Fibroblast of skin of back (primary cell): ENCODE measurements at regions not wholly inside any gene's neighbourhood (a gene's known extent, or its start where the extent isn't known, plus 50 kb on each side); places are given as distances from the start of the nearest gene placed in this dataset.

Experiments used
- DNase-seq: peaks from one replicate; pipeline ENCODE4 v3.0.0-alpha.2; 2013

DNA sequence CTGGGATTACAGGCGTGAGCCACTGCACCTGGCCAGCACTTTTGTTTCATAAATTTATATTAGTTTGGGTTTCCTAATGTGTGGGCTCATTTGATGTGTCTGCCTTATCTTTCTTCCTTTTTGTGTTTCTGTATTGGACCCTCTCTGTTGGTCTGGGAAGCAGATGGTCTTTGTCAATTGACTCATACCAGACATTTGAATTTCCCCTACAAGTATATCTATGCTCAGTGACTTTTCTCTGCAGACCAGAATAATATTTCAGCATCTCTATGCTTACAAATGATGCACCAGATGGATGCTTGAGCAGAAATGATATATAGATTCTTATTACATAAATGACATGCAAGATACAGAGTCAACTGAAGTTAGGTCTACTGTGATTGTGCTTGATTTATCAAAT is 329.9 kb upstream of the SLCO3A1 start:
- no peak for DNase-seq

DNA sequence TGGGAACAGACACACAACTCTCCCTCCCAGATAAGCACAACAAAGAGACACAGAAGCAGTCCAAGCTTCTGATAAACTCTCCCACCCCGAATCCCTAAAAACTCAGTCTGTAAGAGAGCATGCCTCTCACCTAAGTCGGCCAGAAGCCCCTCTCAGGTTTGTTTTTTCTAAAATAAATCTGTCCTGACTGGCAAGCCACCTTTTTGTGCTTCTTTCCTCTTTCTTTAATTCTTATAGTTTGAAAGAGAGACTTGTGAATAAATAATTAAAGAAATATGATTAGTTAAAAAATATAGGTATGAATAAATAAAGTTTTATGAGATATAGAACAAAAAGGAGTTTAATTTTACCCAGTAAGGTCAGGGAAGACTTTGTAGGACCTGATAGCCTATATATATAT is 329.0 kb upstream of the SLCO3A1 start:
- DNase-seq = no peak

DNA sequence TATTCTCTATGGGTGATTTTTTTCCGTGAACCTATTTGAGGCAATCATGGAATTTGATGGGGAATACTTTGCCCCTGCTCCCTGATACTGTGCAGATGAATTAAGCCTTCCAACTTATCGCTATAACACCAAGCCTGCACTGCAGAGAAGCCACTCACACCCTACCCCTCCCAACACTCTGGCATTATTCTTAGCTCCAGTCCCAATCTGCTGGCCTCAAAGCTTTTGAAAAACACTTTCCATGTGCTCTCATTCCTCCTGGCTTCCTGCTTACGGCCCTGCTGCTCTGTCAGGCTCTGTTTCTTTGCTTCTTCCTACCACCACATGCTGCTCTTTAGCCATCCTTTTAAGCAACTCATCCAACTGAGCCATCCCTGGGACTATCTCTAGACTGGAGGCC is 327.8 kb upstream of the SLCO3A1 start:
- no peak for DNase-seq

DNA sequence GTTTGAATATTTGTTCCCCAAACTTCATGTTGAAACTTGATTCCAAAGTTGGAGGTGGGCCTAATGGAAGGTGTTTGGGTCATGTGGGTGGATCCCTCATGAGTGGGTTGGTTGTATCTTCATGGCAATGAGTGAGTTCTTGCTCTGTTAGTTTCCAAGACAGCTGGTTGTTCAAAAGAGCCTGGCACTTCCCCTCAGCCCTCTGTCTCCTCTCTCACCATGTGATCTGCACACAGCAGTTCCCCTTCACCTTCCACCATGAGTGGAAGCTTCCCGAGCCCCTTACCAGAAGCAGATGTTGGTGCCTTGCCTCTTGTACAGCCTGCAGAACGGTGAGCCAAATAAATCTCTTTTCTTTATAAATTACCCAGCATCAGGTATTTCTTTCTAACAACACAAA is 327.1 kb upstream of the SLCO3A1 start:
- no peak for DNase-seq

DNA sequence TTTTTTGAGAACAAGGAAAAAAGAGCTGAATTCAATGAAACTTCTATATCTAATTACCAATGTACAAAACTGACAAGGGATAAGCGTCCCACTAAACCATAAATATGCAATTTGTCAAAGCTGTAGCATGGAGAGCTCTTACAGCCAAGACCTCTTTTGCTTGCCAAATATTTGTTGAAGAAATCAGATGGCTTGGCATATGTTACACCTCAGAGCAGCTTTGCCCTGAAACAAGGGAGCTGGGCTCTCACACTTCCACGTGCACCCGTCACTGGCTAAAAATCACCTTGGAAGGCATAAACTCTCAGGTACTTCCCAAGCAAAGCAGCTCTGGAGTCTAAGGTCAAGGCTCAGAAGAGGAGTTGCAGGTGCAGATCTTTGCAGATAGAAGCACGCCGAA is 324.7 kb upstream of the SLCO3A1 start:
- no peak for DNase-seq

DNA sequence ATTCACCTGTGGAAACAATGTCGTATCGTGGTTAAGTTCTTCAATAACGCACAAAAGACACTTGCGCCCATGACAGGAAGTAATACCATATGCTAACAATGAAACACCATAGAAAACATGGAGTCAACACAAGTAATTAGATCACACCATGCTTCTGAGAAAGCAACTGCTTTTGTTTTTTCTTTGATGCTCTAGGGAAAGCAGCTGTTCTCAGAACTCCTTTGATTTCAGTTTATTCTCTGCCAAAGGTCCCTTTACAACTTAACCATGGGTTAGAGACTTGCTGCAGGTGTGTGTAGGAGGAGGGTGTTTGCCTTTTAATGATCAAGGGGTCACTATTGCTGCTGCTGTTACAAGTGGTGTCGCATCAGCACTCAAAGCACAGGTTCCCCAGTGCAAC is 324.0 kb upstream of the SLCO3A1 start:
- DNase-seq = no peak

DNA sequence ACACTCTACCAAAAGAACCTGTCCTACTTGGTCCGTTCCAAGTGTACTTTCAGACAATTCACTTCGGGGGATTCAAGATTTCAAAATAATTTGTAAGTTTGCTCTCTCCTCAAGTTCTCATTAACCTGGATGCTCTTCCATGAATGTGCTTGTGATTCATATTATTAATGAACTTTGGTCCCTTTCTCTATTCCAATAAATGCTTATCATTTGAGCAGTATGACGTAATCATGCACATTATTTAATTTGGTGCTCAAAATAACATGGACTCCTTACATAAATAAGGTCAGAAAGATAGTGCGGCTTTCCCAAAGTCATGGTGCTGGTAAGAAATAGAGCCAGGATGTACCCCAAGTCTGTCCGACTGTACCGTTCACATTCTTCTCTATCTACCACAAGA is 323.2 kb upstream of the SLCO3A1 start:
- DNase-seq = no peak

DNA sequence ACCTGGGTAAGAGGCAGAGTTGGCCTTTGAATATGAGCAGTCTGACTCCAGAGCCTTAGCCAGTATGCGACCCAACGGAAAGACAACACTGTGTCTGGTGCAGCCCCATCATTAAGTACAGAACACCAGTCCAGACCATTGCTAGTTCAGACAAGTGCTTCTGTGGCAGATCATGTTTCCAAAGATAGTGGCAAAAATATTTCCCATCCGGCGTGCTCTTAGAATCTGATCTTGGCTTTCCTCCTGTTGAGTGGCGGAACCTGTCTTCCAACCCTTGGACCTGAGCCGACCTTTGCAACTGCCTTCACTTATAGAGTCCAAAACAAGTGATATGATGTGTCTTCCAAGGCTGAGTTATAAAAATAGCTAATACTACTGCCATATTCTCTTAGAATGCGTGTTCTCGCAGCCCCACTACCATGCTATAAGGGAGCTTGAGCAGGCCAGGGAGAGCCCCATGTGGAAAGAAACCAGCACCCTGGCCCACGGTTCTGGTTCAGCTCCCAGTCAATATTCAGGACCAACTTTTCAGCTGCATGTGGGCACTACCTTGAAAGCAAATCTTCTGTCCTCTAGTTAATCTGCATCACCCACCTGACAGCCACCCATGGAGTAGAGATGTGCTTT is 322.4 kb upstream of the SLCO3A1 start:
- no peak for DNase-seq

DNA sequence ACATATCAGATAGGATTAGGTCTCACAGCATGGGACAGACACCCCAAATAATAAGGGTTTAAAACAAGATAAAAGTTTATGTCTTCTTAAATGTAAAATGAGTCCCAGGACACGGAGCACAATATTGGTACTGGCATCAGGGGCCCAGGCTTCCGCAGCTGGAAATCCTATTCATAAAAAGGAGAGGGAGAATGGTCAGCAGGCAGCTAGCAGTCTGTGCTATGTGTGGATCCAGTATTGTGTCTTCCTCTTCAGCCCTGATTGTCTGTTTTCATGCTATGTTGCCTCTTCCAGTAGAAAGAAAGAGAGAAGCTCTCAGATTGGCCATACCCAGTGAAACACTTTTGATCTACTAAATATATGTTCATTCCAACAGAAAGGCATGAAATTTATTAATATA is 319.3 kb upstream of the SLCO3A1 start:
- no peak for DNase-seq

DNA sequence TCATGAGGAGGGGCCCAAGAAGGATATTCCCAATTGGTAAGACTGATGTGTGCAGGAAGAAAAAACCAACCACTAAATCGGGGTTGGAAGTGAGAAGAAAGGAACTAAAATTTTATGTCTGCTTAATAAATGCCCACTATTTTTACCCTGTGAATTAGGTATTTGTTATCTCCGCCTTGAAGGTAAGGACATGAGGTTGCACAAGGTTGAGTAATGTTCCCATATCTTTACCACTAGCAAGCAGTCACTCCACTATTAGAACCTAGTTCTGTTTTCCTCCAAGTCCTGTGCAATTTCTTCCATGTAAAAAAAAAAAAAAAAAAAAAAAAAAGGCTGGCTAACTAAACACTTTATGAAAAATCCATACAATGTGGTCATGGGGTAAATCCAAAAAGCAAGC is 318.5 kb upstream of the SLCO3A1 start:
- DNase-seq = no peak

DNA sequence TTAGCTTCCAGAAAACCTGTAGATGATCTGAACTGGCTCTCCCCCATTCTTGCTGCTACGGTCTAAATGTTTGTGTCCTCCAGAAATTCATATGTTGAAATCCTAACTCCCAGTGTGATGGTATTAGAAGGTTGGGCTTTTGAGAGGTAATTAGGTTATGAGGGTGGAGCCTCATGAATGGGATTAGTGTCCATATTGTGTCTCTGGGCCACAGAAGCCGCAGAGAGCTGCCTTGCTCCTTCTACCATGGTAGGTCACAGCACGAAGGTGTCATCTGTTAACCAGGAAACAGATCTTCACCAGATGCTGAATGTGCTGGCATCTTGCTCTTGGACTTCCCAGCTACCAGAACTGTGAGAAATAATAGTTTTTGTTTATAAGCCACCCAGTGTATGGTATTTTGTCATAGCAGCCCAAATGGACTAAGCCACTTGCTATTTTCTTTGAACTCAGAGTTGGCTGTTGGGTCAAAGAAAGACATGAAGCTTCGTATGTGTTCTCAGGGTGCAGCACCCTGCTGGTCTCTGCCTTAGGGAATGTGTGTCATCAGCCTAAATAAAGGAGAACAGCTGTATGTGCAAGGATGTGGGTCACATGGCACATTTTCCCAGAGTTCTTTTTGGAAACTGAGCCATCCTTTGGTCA is 317.5 kb upstream of the SLCO3A1 start:
- peak; percentile 72 for DNase-seq

DNA sequence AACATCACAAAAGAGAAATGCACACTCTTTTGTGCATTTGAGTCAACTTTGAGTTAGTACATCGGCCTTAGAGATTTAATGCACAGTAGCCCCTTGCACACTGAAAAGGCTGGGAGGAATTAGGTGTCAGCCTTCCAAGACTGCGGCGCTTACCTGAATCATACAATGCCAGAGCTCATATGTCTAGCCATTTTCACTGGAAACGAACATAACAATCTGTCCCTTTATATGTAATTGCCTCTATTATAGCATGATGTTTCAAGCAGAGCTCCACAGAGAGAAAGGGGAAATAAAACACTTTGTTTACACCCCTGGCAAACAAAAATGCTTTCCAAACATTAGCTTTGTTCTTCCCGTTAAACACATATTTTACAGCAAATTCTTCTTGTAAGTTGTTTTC is 315.7 kb upstream of the SLCO3A1 start:
- no peak for DNase-seq

DNA sequence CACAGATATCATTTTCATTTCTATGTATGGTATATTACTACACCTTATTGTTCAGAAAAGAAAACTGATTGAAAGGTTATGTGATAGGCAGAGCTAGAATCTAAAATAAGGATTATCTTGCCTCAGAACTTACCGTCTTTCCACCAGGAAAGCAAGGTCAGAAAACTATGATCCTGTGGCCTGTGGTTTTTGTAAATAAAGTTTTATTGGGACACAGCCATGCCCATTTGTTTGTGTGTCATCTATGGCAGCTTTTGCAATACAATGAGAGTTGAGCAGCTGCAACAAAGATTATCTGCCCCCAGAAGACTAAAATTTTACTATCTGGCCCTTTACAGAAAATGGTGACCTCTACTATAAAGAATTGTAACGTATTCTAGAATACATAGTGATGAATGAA is 314.7 kb upstream of the SLCO3A1 start:
- DNase-seq = no peak

DNA sequence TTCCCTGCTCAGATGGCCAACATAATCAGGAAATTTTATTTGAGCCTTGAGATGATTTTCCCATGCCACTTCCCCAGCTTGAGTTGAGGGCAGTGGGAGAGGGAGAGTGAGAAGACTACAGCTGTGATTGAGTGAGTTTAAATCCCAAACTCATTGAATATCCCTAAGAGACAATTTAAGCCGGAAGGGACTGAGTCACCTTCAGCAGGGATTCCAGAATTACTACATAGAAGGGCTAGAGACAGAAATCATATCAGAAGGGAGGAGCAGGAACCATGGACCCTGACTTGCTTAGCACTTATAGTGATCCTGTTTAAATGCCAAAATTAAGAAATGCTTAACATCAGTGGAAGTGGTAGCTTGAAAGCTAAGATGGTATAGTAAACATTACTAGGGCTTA is 312.2 kb upstream of the SLCO3A1 start:
- peak; percentile 13 for DNase-seq

DNA sequence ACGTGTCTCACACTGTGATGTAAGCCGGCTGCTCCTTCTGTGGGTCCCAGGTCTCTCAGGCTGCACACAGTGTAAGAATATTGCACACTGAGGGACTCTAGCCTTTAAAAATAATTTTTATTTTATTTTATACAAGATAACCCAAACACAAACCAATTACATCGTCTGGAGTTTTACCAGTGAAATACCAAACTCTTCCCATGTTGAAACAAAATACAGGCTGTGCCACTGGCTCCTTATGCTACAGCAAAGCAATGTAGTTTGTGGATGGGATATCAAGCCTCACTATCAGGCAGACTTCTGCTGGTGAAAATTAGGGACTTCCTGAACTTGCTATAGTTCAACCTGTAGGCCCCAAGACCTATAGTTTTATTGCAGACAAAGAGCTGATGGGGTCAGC is 311.3 kb upstream of the SLCO3A1 start:
- DNase-seq = no peak

DNA sequence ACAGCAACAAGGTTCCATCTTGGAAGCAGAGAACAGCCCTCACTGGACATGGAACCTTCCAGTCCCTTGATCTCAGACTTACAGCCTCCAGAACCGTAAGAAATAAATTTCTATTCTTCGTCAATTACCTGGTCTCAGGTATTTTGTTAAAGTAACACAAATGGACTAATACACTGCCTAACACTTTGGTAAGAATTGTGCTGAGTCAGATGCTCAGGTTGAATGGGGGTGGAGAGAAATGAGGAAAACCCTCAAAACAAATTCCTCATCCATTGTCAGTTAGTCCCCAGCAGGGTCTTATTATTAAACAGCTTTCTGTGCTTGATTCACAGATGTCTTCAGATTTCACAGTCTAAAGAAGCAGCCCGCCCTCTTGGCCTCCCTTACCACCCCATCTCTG is 306.2 kb upstream of the SLCO3A1 start:
- DNase-seq = no peak

DNA sequence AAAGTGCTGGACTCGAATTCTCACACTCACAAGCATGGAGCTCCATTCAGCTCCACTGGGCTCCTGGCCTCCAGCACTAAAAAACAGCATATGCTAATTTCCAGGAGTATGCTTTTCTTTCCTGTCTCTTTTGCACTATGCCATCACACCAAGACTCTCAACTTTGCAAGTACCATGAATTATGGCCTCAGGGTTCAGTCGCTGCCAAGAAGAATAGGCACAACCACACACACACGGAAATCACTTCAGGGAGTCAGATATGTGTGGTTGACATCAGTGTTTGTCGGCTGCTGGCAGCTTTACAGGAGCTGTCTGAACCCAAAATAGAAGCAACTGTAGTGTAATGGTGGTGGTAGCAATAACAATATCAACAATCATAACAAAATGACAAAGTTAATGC is 305.0 kb upstream of the SLCO3A1 start:
- peak; percentile 32 for DNase-seq

DNA sequence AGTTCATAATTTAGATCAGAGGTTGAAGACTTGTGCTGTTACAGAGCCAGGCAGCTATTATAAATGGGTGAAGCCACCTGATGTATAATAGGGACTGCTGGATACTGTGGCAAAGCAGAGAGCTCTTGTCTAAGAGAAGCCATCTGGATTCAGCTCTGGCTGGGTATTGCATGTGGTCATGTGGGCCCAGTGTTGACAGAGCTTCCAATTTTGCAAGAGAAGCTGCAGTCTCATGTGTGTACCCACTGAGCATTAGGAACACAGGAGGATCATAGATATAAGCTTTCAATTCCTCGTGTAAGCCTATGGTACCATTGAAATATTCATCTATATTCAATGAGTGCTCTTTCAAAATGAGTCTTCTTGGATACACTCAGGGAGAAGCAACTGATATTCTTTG is 303.9 kb upstream of the SLCO3A1 start:
- DNase-seq = no peak

DNA sequence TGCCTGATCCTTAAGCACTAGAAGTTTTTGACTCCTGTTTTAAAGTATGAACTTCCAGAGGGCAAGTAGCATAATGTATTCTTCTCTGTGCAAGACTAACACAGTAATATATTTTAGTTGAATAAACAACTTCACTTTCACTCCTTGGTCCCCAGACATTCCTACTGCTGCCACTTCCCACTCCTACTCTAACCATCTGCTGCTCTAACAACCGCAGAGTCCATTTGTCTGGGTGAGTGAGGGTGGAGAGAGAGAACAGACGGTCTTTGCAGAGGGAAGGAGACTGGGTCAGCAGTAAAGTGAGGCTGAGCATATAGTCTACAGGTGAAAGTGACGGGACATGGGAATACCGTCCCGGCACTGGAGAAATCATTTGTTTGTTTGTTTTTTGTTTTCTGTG is 301.0 kb upstream of the SLCO3A1 start:
- no peak for DNase-seq

DNA sequence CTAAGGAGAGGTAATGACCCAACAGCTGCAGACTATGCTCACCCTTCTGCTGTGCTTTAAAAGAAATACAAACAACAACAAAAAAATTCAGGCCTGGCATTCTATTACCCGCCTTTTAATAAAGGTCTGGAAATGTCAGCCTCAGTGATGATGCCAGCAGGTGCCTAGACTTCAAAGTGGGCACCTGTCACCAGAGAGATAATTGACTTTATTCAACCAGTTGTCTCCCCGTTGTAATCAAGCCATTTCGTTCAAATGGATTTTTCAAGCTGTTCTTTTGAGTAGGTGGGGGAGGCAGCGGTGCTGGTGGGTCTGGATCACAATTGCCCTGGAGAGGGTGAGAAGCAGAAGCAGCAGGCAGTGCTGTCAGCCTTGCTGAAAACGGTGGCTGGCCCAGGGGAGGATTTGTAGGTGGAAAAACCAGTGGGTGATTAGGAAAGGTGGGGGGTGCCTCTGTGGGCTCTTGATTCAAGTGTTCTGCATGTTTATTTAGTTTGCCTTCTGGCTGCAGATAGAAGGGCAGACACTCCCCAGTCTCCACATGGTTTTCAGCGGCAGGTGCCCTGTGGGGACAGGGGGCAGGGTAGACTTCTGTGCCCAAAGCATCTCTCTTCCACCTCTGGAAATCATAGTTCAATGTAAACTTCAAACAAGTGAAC is 300.2 kb upstream of the SLCO3A1 start:
- DNase-seq = no peak

DNA sequence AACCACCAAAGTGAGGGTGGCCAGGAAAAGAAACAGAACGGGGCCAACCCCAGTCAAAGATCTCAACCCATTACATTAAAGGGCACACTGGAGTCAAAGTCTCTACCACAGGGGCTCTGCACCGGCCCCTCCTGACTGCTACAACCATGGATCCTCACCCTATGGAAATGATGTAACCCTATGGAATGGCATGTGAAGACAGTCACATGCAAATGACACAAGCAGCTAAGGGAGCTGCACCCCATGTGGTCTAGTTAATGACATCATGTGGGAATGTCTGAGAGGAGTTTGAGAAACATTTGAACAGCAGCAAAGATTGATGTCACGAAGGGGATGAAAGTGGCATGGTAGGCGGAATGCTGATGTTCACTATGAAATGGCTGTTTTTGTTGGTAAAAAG is 298.2 kb upstream of the SLCO3A1 start:
- peak; percentile 61 for DNase-seq

DNA sequence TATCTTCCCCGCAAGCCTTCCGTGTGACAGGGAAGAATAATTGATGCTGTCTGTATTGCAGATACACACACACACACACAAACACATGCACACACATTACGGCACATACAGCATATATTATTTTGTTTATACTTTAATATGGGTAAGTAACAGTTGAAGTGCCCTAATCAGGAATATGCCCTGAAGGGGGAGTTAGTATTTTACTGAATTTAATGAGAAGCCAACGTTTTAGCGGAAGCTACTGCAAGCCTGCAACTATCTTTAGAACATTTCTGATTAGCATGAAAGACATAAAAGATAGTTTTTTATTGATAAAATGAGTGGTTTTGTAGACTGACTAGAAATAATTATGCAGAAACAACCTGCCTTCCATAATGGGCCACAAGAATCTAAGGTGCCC is 296.6 kb upstream of the SLCO3A1 start:
- no peak for DNase-seq

DNA sequence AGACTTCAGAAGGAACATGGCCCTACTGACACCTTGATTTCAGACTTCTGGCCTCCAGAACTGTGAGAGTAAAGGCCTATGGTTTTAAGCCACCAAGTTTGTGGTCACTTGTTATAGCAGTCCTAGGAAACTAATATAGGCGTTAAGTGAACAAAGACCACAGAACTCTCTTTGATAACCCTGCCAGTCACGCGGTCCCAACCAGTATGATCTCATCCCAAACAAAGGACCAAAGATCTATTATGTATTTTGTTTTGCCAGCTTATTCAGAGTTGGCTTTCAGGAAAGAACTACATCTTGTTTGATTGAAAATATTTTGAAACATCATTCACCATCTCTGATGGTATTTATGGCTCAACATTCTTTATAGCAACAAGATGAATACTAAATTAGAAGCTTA is 294.4 kb upstream of the SLCO3A1 start:
- no peak for DNase-seq

DNA sequence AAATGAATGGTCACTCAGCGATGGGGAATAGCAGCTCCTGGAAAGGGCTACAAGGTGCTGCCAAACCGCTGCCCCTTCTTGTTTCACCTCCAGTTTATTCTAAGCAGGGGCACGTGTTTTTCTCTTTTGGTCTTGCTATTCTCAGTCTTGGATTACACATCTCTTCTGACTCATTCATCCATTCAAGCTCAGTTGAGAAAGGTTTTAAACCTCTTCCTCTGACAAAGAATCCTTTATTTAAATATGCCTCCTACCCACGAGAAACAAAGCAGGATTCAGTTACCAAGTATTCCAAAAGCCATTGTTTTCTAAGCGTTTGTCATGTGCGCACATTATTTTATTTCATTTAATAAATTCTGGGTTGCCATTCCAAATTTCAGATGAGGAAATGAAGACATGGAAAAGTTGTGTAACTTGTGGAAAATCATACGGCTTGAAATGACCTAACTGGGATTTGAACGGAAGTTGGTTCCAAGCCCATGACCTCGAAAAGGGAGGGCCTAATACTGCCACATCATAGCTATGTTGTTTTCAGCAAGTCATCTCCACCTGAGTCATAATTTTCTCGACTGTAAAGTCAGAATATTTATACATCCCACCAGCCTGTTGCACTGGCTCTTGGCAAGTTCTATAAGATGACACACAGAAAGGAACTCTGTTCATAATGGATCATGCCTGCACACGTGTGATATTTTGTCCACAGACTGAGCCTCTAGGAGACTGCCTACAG is 292.0 kb upstream of the SLCO3A1 start:
- peak; percentile 84 for DNase-seq
